ENCODE measurements at regions not wholly inside any gene's neighbourhood (a gene's known extent, or its start where the extent isn't known, plus 50 kb on each side); places are given as distances from the start of the nearest gene placed in this dataset.

DNA sequence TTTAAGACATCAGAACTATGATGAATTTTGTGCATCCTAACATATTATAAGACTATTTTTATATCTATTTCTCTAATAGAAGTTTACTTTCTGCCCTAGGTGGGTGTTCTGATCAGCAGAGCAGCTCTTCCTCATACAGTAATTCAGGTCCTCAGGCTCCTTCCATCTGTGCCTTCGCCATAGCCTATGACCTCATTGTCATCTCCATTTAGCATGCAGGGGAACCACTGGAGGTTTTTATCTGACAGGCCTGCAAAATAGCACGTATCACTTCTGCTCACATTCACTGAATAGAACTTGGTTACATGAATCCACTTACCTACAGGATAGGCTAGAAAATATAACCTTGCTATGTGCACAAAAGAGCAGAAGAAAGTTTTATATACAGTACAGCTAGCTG is 159.4 kb upstream of the CCNH start:
- Histone ChIP-seq H3K36me3 (ENCODE audit: low read depth) (no peaks in the 10 kb centered on the region), H3K4me2 (ENCODE audit: unreplicated experiment) (no peak overlapping the region), H3K27me3 (replicated peaks; ENCODE audit: insufficient read depth) (no peaks in the 10 kb centered on the region), H3K4me3 (no peak overlapping the region), H2AFZ (no peak overlapping the region), H3F3A (ENCODE audit: insufficient read depth) (no peaks in the 10 kb centered on the region), H3K27ac (no peak overlapping the region), H3K9me3 (ENCODE audit: low read depth) (no peaks in the 10 kb centered on the region), H3K79me2 (ENCODE audit: insufficient read depth) (no peaks in the 10 kb centered on the region), H4K20me1 (ENCODE audit: insufficient read depth) (no peaks in the 10 kb centered on the region), H3K4me1 (ENCODE audit: insufficient read depth) (no peaks in the 10 kb centered on the region), H3K9ac (no peak overlapping the region), H3K9me2 (ENCODE audit: insufficient read depth) (no peaks in the 10 kb centered on the region)
- in situ Hi-C loops (cut with MboI) = no loop called here
- TF ChIP-seq EZH2phosphoT487 (IDR thresholded peaks at IDR 0.05; ENCODE audit: insufficient read depth, low read depth) (no peak), EZH2 (IDR thresholded peaks at IDR 0.05; ENCODE audit: insufficient read depth, poor library complexity, severe bottlenecking) (no peak)
- DNase-seq = no peak
- 9 to 13% methylated on average over 2 of the region's 2 CpGs for WGBS, 2 experiments (ENCODE audit: low coverage in 1 of 2, low lambda C conversion rate in 2 of 2, missing lambda C conversion rate in 2 of 2)

DNA sequence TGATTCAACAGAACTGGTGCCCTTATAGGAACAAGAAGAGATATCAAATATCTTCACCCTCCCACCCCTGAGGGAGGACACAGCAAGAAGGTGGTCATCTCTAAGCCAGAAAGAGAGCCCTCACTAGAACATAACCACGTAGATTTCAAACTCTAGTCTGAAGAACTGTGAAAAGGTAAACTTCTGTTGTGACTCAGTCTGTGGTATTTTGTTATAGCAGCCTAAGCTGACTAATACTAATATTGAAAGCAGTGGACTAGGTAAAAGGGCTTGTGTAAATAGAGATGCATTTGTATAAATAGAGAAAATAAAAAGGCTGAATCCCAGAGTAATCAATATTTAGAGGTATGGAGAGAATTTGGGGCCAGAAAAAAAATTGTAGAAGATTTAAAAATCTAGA is 157.6 kb upstream of the CCNH start:
- 3 to 11% methylated on average over 1 of the region's 1 CpG for WGBS, 2 experiments (ENCODE audit: low coverage in 1 of 2, low lambda C conversion rate in 2 of 2, missing lambda C conversion rate in 2 of 2)
- TF ChIP-seq EZH2phosphoT487 (IDR thresholded peaks at IDR 0.05; ENCODE audit: insufficient read depth, low read depth) (no peak), EZH2 (IDR thresholded peaks at IDR 0.05; ENCODE audit: insufficient read depth, poor library complexity, severe bottlenecking) (no peak)
- Histone ChIP-seq H3K79me2 (ENCODE audit: insufficient read depth) (no peaks in the 10 kb centered on the region), H3F3A (ENCODE audit: insufficient read depth) (no peaks in the 10 kb centered on the region), H4K20me1 (ENCODE audit: insufficient read depth) (no peaks in the 10 kb centered on the region), H3K9me2 (ENCODE audit: insufficient read depth) (no peaks in the 10 kb centered on the region), H3K27ac (no peak overlapping the region), H2AFZ (no peak overlapping the region), H3K4me1 (ENCODE audit: insufficient read depth) (no peaks in the 10 kb centered on the region), H3K27me3 (replicated peaks; ENCODE audit: insufficient read depth) (no peaks in the 10 kb centered on the region), H3K4me3 (no peak overlapping the region), H3K9ac (no peak overlapping the region), H3K9me3 (ENCODE audit: low read depth) (no peaks in the 10 kb centered on the region), H3K36me3 (ENCODE audit: low read depth) (no peaks in the 10 kb centered on the region), H3K4me2 (ENCODE audit: unreplicated experiment) (no peak overlapping the region)
- no peak for DNase-seq
- in situ Hi-C loops (cut with MboI) = no loop called here

DNA sequence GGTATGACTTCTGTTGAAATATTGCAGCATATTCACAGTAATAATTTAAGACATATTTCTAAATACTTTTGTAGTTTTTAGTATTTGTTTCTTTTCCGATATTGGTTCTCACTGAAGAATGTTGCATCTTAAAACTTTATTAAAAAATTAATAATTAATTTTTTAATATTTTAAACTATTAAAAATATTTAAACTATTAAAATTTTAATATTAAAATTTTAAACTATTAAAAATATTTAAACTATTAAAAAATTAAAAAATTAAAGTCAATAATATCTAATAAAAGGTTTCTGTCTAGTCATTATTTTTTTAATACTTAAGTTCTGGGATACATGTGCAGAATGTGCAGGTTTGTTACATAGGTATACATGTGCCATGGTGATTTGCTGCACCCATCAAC is 149.3 kb upstream of the CCNH start:
- in situ Hi-C loops (cut with MboI) = no loop called here
- Histone ChIP-seq H3K9me3 (ENCODE audit: low read depth) (no peaks in the 10 kb centered on the region), H3K4me2 (ENCODE audit: unreplicated experiment) (no peak overlapping the region), H3K36me3 (ENCODE audit: low read depth) (no peaks in the 10 kb centered on the region), H3K9ac (no peak overlapping the region), H3K27me3 (replicated peaks; ENCODE audit: insufficient read depth) (no peaks in the 10 kb centered on the region), H3K4me3 (no peak overlapping the region), H3K27ac (no peak overlapping the region), H4K20me1 (ENCODE audit: insufficient read depth) (no peaks in the 10 kb centered on the region), H3K4me1 (ENCODE audit: insufficient read depth) (no peaks in the 10 kb centered on the region), H3K79me2 (ENCODE audit: insufficient read depth) (no peaks in the 10 kb centered on the region), H3K9me2 (ENCODE audit: insufficient read depth) (no peaks in the 10 kb centered on the region), H2AFZ (no peak overlapping the region), H3F3A (ENCODE audit: insufficient read depth) (no peaks in the 10 kb centered on the region)
- DNase-seq = no peak
- TF ChIP-seq EZH2 (IDR thresholded peaks at IDR 0.05; ENCODE audit: insufficient read depth, poor library complexity, severe bottlenecking) (no peak), EZH2phosphoT487 (IDR thresholded peaks at IDR 0.05; ENCODE audit: insufficient read depth, low read depth) (no peak)
- WGBS, 2 experiments (ENCODE audit: low coverage in 1 of 2, low lambda C conversion rate in 2 of 2, missing lambda C conversion rate in 2 of 2) = 16 to 19% methylated on average over 1 of the region's 1 CpG

DNA sequence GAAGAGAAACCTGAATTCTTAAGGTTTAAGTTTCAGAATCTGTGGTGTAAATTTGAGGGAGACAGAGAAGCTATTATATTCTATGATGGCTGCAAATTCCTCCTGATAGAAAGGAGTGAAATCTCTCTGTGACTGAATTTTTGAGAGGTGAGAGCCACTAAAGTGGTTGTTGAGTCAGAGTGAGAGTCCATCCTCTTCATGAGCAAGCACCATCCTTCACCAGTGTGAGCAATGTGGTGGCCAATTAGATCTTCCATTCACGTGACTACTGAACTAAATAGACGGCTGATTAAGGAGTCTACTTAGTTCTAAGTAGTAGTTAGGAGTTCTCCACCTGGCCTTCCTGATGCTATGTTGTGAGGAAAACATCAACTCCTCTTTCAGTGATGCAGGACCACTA is 147.8 kb upstream of the CCNH start:
- H2AFZ ChIP-seq = no peak overlapping the region
- TF ChIP-seq EZH2phosphoT487 (IDR thresholded peaks at IDR 0.05; ENCODE audit: insufficient read depth, low read depth) (no peak), EZH2 (IDR thresholded peaks at IDR 0.05; ENCODE audit: insufficient read depth, poor library complexity, severe bottlenecking) (no peak)
- no peak overlapping the region for H3K4me2 ChIP-seq (ENCODE audit: unreplicated experiment)
- no peaks in the 10 kb centered on the region for H3F3A ChIP-seq (ENCODE audit: insufficient read depth)
- no peaks in the 10 kb centered on the region for H3K79me2 ChIP-seq (ENCODE audit: insufficient read depth)
- H4K20me1 ChIP-seq (ENCODE audit: insufficient read depth) = no peaks in the 10 kb centered on the region
- DNase-seq = peak; percentile 0
- in situ Hi-C loops (cut with MboI) = no loop called here
- WGBS, 2 experiments (ENCODE audit: low coverage in 1 of 2, low lambda C conversion rate in 2 of 2, missing lambda C conversion rate in 2 of 2) = 26 to 39% methylated on average over 2 of the region's 2 CpGs
- no peaks in the 10 kb centered on the region for H3K4me1 ChIP-seq (ENCODE audit: insufficient read depth)
- no peak overlapping the region for H3K4me3 ChIP-seq
- no peak overlapping the region for H3K9ac ChIP-seq
- no peaks in the 10 kb centered on the region for H3K36me3 ChIP-seq (ENCODE audit: low read depth)
- H3K27ac ChIP-seq = no peak overlapping the region
- H3K9me2 ChIP-seq (ENCODE audit: insufficient read depth) = no peaks in the 10 kb centered on the region
- H3K27me3 ChIP-seq (replicated peaks; ENCODE audit: insufficient read depth) = no peaks in the 10 kb centered on the region
- H3K9me3 ChIP-seq (ENCODE audit: low read depth) = no peaks in the 10 kb centered on the region

DNA sequence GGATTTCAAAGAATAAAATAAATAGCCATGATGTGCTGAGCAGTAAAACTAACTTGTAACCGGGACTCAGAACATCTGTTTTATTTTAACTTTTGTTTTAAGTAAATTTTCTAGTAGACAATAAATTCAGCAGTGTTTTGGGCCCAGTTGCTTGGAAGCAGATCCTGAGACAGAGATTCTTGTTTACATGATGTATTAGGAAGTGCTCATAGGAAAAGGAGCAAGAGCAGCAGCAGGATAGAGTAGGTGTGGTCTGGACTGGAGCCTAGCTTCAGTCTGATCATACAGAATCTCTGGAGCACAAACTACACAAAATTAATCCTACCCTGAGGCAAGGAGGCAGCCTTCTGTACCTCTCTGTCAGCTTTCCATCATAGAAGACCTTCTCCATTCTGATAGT is 139.2 kb upstream of the CCNH start:
- Histone ChIP-seq H3K4me1 (ENCODE audit: insufficient read depth) (no peaks in the 10 kb centered on the region), H3K36me3 (ENCODE audit: low read depth) (no peaks in the 10 kb centered on the region), H3K27ac (no peak overlapping the region), H3K27me3 (replicated peaks; ENCODE audit: insufficient read depth) (no peaks in the 10 kb centered on the region), H2AFZ (no peak overlapping the region), H3K9me2 (ENCODE audit: insufficient read depth) (no peaks in the 10 kb centered on the region), H3K9ac (no peak overlapping the region), H4K20me1 (ENCODE audit: insufficient read depth) (no peaks in the 10 kb centered on the region), H3K79me2 (ENCODE audit: insufficient read depth) (no peaks in the 10 kb centered on the region), H3F3A (ENCODE audit: insufficient read depth) (no peaks in the 10 kb centered on the region), H3K4me3 (no peak overlapping the region), H3K4me2 (ENCODE audit: unreplicated experiment) (no peak overlapping the region), H3K9me3 (ENCODE audit: low read depth) (no peaks in the 10 kb centered on the region)
- WGBS, 2 experiments (ENCODE audit: low coverage in 1 of 2, low lambda C conversion rate in 2 of 2, missing lambda C conversion rate in 2 of 2) = 0 to 3% methylated on average over 1 of the region's 1 CpG
- no peak for DNase-seq
- in situ Hi-C loops (cut with MboI) = no loop called here
- TF ChIP-seq EZH2 (IDR thresholded peaks at IDR 0.05; ENCODE audit: insufficient read depth, poor library complexity, severe bottlenecking) (no peak), EZH2phosphoT487 (IDR thresholded peaks at IDR 0.05; ENCODE audit: insufficient read depth, low read depth) (no peak)

Measured in GM23248 (cell line).